ENCODE measurements at regions not wholly inside any gene's neighbourhood (a gene's known extent, or its start where the extent isn't known, plus 50 kb on each side); places are given as distances from the start of the nearest gene placed in this dataset.

DNA sequence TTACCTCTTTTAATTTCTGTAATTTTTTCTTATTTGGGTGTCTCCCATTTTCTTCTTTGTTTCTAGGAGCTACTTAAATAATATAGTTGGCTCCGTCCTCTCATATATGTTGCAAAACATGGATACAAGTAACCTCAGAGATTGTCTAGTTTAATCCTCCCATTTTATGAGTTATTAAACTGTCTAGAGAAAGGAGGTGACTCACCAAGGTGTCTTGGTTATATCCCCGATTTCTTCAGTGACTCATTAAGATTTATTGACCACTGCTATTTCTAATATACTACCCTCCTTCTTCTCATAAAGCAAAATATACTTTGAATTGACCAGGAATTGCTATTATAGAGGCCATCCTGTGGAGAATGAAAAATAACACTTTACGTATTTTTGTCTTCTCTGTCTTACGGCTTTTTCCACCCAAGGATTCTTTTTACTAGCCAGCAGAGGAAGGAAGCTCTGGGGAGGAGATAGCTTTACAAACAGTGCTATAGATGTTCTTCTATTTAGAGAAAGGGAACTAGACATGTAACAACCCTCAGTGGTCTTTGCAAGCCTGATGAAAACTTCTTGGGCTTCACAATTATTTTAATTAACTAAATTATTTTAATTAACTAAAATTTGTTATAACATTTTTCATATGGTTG lies 300.4 kb upstream of the TNP1 start:
- DNase-seq (ENCODE audit: low read depth) = no peak

DNA sequence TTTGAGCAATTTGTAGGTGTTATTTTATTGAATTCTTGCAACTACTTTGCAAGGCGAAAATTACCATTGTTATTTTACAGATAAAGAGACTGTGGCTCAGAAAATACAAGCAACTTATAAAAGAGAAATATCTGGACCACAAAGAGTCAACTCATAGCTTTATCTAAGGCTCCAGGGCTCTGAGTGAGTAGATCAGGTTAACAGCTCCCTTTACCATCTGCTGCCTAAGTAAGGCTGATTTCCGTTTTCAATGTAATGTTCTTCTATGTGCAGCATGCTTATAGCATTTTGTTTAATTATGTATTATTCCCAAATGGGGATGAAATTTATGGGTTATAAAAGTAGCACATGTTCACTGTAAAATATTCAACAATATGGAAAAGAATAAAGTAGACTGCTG lies 299.1 kb upstream of the TNP1 start:
- no peak for DNase-seq (ENCODE audit: low read depth)

DNA sequence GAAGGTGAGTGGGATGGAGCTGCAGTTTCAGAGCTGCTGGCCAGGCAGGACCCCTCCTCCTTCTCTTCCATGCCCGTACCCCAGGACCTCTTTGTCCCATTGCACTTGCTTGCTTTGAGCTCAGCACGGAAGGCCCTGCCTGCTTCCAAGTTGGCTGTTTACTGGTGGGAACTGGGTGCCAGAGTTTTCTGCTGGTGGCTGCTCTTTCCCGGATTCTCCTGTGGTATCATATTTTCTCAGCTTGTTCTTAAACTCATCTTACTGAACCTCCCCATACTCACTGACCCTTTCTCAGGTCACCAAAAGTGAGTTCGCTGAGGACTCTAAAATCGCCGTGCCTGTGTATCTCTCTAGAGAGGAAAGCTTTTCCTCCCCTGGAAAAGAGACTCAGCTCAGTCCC lies 297.7 kb upstream of the TNP1 start:
- DNase-seq (ENCODE audit: low read depth) = no peak

DNA sequence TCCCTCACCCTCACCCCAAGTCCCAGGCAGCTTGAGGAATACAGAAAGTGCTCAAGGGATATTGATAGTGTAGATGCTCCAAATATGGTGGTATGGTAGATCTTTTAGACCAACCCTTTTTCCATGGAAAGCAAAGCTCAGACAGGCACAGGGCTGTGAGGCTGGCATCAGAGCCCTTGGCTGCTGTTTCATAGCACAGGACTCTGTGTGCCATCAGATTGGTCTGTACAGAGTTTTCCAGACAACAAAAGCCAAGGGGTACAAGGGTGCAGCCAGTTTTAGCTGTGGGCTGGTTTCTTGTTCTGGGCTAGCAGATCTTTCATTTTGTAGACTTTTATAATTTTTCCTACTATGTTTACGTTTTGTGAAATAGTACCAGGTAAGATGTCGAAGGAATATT lies 296.9 kb upstream of the TNP1 start:
- DNase-seq (ENCODE audit: low read depth) = no peak

DNA sequence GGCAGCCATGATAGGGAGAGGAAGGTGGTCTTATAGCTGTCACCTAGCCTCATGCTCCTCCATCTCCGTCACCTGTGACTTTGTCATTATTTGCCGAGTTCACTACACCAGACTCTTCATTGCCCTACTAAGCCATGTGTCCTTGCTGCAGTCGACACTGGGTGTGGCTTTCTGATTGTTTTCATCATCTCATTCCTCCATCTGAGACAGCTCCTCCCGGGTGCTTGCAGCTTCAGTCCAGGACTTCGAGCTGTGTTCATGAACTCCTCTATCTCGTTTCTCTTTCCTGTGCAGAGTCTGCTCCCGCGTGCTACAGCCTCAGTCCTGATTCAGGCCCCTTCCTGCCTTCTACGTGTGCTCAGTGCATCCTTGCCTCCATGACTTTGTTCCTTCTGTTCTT lies 295.1 kb upstream of the TNP1 start:
- no peak for DNase-seq (ENCODE audit: low read depth)

DNA sequence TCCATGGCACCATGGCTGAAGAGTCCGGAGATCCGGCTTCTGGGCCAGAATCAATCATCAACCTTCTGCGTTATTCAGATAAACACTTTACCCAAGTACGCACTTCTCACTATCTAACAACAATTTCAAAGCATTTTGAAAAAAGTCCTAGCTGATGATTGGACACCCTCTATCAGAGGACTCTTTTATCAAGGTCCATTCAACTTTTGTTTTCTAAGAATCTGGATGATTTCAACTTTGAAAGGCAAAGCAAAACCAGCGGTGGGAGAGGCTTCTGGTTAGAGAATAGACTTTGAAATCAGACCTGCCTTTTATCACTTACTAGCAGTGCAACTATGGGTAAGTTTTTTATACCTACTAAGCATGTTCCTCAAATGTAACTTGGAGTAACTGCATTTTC lies 293.6 kb upstream of the TNP1 start:
- DNase-seq (ENCODE audit: low read depth) = no peak

DNA sequence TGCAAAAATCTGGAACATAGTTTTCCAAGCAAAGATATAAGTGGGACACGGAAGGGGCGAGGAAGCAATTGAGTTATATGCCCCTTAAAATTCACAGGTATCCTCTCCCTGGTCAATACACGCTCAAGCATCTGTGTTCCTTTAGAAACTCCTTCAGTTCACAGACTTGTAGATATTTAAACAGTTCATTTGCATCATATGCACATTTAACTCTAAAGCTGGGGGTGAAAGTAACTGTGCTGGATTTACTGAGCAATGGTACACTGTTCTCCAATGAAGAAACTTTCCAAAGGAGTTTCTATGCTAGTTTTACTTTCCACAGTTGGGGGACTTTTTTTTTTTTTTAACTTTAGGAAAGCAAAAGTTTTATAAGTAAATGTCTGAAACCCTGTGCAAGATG lies 293.0 kb upstream of the TNP1 start:
- DNase-seq (ENCODE audit: low read depth) = no peak

DNA sequence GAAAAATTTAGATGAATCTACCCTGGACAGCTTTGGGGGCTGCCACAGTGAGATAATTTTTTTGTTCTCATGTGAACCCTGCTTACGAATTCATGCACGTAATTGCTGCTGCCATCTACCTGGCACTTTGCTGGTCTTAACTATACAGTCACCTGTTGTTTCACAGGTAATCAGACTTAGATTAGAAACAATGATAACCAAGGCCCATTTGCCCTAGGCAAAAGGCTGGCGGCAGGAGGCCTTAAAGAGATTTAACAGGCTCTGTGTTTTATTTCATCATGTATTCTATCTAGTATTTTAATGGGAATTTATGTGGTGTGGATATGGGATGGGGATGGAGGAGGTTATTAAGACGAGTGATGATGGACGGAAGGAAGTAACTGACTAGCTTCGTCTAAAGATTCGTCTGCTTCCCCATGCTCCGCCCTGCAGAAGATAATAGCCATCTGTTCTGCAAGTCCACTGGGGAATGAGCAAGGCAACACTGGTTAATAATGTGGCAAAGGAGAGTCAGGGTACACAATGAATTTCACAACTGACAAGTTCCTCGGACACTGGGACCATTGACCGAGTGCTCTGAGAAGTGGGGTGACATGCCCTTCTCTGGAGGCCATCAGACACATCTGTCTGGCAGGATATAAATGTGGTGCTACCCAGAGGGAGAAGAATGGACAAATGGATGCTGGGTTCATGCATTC lies 291.8 kb upstream of the TNP1 start:
- DNase-seq (ENCODE audit: low read depth) = no peak

DNA sequence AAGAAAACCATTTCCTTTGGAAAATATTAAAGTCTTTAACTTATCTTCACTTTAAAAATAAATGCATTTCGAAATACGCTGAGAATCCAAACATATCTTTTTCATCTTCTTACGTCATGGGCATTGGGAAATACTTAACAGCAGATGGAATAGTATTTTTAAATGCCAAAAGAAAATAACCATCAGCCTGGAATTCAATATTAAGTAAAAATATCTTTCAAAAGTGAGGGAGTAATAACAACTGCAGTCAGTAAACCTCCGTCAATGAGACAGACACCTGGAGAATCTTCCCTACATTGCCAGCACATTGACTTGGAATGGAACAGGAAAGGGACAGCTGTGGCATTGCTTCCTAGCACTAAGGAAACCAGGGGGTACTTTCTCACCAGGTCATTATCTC lies 290.4 kb upstream of the TNP1 start:
- no peak for DNase-seq (ENCODE audit: low read depth)

DNA sequence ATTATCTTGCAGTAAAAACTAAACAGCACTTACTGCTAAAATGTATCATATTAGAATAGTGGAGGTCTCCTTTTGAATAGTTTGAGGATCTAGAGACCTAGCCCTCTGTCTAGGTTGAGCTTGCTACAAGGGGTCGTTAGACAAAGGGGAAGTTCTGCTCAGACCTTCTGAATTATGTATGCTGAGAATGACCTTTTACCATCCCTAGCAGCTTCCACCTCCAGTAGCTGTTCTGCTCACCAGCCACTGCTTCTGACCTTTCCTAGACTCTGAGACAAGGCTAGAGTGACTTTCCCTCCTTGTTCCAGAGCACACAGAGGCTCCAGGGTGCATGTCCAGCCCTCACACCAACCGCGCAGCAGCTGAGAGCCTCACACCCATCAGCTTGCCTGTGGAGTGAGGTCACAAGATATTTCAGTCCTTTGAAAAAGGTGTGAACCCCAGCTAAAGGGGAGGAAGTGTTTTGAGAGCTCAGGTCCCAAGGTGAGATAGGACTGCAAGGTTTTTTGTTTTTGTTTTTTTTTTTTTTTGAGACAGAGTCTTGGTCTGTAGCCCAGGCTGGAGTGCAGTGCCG lies 289.3 kb upstream of the TNP1 start:
- DNase-seq (ENCODE audit: low read depth) = no peak

DNA sequence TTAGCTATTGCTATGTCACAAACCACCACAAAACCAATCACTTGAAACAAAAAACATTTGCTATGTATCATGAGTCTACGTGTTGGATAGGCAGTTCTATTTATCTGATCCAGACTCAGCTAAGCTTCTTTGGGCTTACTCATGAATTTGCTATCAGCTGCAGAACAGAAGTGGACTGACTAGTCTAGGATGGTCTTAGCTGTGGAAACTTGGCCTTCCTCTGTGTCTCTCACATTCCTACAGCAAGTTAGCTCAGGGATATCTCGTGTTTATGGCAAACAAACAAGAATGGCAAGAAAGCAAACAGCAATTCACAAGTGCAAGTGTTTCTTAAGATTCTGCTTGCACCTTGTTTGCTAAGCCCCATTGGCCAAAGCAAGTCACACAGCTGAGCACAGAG lies 288.0 kb upstream of the TNP1 start:
- DNase-seq (ENCODE audit: low read depth) = no peak

DNA sequence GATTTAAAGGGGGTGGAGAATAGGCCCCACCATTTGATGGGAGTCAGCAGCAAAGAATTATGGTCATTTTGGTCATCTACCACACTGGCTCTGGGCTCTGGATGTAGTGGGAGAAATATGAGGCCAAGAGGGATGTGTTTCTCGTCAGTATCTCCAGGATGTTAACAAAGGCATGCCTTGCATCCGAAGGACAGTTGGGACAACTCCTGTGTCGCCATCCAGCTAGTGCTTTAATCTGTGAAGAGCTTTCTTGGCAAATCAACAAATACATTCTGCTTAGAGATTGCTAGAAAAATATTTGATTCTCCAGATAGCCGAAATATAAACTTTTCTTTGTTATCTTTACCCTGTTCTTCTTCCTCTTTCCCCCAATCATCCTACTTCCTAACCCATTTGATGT lies 287.1 kb upstream of the TNP1 start:
- no peak for DNase-seq (ENCODE audit: low read depth)

DNA sequence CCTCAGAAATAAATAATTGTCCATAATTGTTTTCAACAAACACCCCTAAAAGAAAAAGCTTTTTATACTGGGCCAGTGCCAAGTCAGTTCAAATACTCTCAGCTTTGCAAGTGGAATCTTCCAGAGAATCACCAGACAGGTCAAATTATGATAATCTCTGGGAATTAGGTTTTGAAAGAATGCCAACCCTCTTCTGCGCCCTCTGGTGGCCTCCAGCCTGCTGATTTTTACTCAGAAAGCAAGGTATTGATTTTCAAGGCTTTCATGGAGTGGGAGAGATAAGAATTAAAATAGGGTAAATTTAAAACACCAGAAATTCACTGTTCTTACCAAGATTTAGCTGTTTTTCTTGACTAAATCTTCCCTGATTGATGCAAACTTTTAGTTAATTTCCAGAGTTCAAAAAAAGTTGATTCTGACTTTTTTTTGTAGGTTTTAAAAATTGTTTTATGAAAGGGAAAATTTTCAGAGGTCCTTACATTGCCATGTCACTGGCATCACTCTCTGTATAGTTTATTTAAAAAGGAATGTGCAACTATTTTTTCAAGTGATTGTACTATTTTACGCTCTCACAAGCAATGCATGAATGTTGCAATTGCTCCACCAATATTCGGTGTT lies 282.9 kb upstream of the TNP1 start:
- no peak for DNase-seq (ENCODE audit: low read depth)

DNA sequence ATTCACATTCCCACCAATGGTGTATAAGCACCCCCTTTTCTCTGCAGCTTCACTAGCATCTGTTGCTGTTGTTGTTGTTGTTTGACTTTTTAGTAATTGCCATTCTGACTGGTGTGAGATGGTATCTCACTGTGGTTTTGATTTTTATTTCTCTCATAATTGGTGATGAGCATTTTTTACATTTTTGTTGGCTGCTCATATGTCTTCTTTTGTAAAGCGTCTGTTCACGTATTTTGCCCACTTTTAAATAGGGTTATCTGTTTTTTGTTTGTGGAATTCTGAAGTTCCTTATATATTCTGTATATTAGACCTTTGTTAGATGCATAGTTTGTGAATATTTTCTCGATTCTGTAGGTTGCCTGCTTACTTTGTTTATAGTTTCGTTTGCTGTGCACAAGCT lies 278.4 kb upstream of the TNP1 start:
- no peak for DNase-seq (ENCODE audit: low read depth)

DNA sequence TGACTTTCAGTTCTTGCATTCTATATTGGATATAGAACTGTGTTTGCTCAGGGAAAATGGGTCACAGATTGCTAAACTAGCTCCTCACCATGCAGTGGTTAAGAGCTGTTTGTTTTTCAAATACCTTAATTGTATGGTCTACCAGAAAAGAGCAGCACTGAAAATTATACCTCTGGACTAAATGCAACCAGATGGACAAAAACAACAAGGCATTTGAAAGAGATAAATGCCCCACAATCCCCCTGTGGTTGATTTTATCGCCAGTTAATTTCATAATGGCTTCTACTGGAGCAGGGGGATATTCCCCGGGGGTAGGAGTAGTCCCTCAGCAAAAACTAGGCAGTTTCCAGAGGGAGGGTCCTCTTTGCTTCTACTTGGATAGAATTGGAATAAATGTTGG lies 267.9 kb upstream of the TNP1 start:
- no peak for DNase-seq (ENCODE audit: low read depth)

DNA sequence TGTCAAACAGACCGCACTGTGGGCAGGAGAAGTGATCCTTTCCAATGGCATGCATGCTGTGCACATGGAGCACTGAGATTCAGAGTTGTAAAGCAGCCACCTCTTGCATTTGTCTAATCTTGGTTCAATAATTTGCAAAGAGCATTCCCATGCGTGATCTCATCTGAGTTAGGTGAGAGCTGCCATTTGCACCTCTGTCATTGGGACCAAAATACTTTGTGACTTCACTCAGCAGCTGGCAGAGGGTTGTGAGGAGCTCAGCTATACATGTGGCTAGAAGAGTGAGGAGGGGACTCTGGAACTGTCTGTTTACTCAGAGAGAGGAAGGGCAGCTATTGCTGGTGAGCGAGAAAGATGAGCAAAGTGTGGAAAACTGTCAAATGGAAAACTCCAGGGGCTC lies 265.1 kb upstream of the TNP1 start:
- no peak for DNase-seq (ENCODE audit: low read depth)

DNA sequence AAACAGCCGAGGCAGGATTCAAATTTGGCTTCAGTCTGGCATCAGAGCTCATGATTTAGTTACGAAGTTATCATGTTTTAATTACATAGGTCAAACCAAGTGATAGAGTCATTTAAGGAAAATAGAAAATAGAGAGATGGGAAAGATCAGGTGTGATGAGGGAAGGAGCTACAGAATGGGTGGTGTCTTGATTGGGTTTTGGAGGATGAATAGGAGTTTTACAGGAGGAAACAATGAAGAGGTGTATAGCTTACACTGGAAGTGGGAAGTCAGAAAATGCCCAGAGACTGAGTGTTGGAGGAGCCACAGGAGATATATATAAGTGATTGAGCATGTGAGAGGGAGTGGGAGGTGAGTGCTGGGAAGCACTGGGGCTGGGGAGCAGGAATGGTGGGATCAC lies 264.2 kb upstream of the TNP1 start:
- DNase-seq (ENCODE audit: low read depth) = no peak

DNA sequence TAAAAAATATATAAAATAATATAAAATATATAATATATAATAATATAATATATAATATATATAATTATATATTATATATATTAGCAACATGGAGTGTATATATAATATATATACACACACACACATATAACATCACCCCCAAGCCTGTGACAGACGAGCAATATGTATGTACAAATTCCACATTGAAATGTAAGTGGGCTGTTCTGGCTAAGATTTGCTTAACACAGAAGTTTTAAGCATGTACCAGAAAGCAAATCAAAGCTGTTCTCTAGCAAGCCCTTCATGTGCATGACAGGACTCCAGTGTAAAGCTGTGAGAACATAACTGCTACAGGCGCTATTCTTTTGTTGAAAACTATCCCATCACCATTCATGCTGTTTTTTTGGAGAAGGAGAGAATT lies 261.7 kb upstream of the TNP1 start:
- DNase-seq (ENCODE audit: low read depth) = no peak

DNA sequence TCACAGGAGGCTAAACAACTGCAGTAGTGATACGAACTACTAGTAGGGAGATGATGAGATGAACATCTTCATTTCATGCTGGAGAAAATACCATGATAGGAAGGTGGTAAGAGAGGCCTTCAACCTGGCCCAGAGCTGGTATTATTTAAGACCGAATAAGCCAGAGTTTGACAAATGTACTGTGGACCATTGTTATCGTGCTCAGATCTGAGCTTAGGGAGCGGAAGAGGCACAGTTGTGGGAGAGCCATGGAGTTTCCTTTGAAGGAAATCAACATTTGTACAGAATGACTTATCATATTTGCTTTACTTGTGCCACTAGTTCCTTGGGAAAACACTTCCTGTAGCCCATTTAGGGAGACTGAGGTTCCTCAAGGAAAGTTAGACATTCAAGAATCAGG lies 260.6 kb upstream of the TNP1 start:
- DNase-seq (ENCODE audit: low read depth) = no peak

DNA sequence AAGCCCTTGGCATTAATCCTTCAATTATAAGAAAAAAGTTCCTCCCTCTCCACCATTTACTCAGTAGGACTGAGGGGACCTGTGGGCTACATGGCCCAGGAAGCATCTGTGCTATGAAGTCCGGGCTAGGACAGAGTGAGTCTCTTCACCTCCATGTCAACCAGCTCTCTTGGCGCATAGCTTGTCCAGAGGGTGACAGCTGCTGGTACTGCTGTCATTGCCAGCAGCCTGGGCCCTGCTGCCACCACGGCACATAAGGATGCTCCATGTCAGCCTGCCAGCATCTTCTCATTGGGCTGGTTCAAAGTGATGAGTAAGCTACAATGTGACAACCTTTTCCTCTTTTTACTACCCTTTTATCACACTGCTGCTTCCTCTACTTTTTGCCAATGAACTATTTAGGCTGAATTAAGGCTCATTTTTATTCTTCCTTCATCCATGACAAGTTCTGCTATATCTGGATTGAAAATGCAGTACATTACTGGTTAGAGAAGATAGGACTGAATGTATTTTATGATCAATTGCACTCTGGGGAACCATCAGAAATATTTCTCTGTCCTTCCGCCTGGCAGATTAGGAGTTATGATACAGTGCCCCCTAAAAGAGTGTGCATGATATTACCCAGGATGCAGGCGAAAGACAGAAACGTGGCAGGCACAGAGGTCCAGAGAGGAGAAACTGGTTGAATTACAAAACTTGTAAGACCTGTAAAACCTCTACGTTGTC lies 258.9 kb upstream of the TNP1 start:
- no peak for DNase-seq (ENCODE audit: low read depth)

DNA sequence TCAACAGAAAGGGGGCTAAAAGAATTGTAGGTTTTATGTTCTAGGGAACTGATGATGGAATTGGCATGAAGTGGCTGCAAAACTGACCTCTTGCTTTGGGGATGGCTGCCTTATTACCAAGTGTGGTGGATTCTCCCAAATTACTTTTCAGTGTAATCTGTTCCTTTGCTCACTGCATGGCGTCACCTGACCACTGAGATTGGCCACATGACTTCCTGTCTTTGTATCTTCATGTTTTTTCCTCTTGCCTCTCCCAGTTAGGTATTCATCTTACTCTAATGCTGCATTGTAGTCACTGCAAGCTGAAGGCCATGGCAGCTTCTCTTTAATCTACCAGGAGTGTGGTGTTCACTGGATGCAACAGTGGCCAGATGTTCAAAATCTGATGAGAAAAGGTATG lies 257.7 kb upstream of the TNP1 start:
- no peak for DNase-seq (ENCODE audit: low read depth)

DNA sequence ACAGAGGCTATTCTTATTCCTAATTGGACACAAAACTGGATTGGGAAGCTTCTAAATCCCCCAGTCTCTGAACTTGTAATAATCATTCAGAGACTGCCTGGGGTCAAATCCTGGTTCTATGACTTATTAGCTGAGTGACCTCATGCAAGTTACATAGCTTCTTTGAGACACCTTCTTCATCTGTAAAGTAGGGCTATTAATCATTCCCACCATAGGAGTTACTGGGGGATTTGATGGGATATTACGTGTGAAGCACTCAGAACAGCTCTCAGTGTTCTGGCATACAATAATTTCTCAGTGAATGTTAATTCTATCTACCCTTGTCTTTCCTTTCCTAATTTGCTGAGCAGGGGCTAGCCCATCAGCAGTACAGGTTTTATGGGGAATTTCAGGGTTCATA lies 256.7 kb upstream of the TNP1 start:
- no peak for DNase-seq (ENCODE audit: low read depth)

DNA sequence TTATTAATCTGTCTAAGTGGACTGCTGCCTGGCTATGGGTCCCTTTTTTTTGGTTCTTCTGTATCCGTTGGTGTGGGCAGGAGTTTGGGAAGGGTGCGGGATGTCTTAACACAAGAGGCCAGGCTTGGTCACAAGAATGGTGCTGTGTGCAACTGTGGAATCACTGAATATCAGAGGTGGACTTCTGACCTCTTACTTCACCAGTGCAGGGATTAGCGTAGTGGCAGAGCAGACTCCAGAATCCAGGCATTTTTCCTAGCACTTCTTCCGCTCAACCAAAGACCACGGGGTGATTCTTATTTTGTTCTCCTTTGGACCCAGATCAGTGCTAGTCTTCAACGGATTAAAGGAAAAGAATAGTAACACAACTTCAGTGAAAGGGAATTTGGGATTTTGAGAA lies 254.3 kb upstream of the TNP1 start:
- no peak for DNase-seq (ENCODE audit: low read depth)

All from stimulated activated CD4-positive, alpha-beta T cell treated with anti-CD3 and anti-CD28 coated beads, Interleukin-2, amount 100 ng/mL, for 4 hours (primary cell).